Glutamatergic neuron (in vitro differentiated cells): ENCODE measurements at regions not wholly inside any gene's neighbourhood (a gene's known extent, or its start where the extent isn't known, plus 50 kb on each side); places are given as distances from the start of the nearest gene placed in this dataset.
"Not testable (repeated sequence)": the region's sequence is repeated elsewhere in the genome, so short reads cannot be mapped to it uniquely, and the experiment has no call there.

Experiments
- DNase-seq: peaks from one replicate; pipeline ENCODE4 v3.0.0; 2022
- H3K27ac Mint-ChIP-seq: one replicate; pipeline ENCODE4 v1.8.0; 2020; ENCODE audit warnings: mild to moderate bottlenecking, mixed read lengths, inconsistent platforms; ENCODE audit not compliant: unreplicated experiment
- H3K27me3 Mint-ChIP-seq: one replicate; pipeline ENCODE4 v1.8.0; 2020; ENCODE audit warnings: mild to moderate bottlenecking, moderate library complexity, mixed read lengths, inconsistent platforms; ENCODE audit not compliant: unreplicated experiment
- H3K36me3 Mint-ChIP-seq: one replicate; pipeline ENCODE4 v1.8.0; 2020; ENCODE audit warnings: mild to moderate bottlenecking, mixed read lengths, inconsistent platforms; ENCODE audit not compliant: unreplicated experiment
- H3K4me1 Mint-ChIP-seq: one replicate; pipeline ENCODE4 v1.8.0; 2020; ENCODE audit warnings: mild to moderate bottlenecking, low read depth, mixed read lengths, inconsistent platforms; ENCODE audit not compliant: unreplicated experiment
- H3K4me3 Mint-ChIP-seq: one replicate; pipeline ENCODE4 v1.8.0; 2020; ENCODE audit warnings: mild to moderate bottlenecking, mixed read lengths, inconsistent platforms; ENCODE audit not compliant: unreplicated experiment
- H3K9me3 Mint-ChIP-seq: one replicate; pipeline ENCODE4 v1.8.0; 2020; ENCODE audit warnings: mild to moderate bottlenecking, moderate library complexity, mixed read lengths, inconsistent platforms; ENCODE audit not compliant: unreplicated experiment
- CTCF ChIP-seq: fragments of 200-600 bp; sonication (generic); IDR thresholded peaks from one replicate; pipeline ENCODE4 v1.5.0; 2021; ENCODE audit not compliant: partially characterized antibody, unreplicated experiment

GRCh38 chr11:70899616-70900015 is 352.8 kb downstream of the SHANK2 start:
- Mint-ChIP-seq H3K27me3 (peaks cover 2% of the 10 kb centered on the region), H3K4me3 (no peak overlapping the region), H3K9me3 (peaks cover 4% of the 10 kb centered on the region), H3K4me1 (no peaks in the 10 kb centered on the region), H3K36me3 (peaks cover 13% of the 10 kb centered on the region), H3K27ac (no peak overlapping the region)
- no peak for TF ChIP-seq CTCF
- DNase-seq = no peak

DNA sequence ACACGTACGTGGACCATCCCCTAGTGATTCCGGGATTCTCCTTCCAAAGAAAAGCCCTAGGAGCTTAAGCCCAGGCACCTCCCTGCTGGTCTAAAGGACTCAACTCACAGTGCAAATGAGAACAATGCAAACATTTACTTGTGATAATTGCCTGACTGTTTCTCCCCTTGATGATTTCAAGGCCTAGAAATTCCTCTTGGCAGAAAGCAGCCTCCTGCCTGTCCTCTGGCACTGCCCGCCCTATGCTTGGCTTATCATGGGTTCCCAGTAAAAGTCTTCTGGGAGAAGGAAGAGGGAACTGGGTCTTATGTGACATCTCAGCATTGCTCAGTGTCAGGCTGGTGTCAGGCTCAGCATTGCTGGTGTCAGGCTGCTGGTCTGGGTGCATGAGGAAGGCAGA is 351.8 kb downstream of the SHANK2 start:
- no peak for TF ChIP-seq CTCF
- no peak overlapping the region for H3K4me3 Mint-ChIP-seq
- H3K27ac Mint-ChIP-seq = no peak overlapping the region
- H3K27me3 Mint-ChIP-seq = peaks cover 2% of the 10 kb centered on the region
- no peaks in the 10 kb centered on the region for H3K4me1 Mint-ChIP-seq
- H3K36me3 Mint-ChIP-seq = peaks cover 17% of the 10 kb centered on the region
- no peak for DNase-seq
- H3K9me3 Mint-ChIP-seq = peaks cover 4% of the 10 kb centered on the region

GRCh38 chr11:70901951-70902521 is 350.3 kb downstream of the SHANK2 start:
- no peak overlapping the region for H3K4me3 Mint-ChIP-seq
- no peak for DNase-seq
- H3K27me3 Mint-ChIP-seq = peaks cover 2% of the 10 kb centered on the region
- H3K4me1 Mint-ChIP-seq = no peaks in the 10 kb centered on the region
- H3K27ac Mint-ChIP-seq = no peak overlapping the region
- no peak for TF ChIP-seq CTCF
- peaks cover 2% of the 10 kb centered on the region for H3K9me3 Mint-ChIP-seq
- H3K36me3 Mint-ChIP-seq = peaks cover 14% of the 10 kb centered on the region

GRCh38 chr11:70903229-70903628 is 349.1 kb downstream of the SHANK2 start:
- H3K4me3 Mint-ChIP-seq, H3K27ac Mint-ChIP-seq, DNase-seq, H3K4me1 Mint-ChIP-seq, H3K27me3 Mint-ChIP-seq, H3K9me3 Mint-ChIP-seq: not testable (repeated sequence)
- H3K36me3 Mint-ChIP-seq = peaks cover 12% of the 10 kb centered on the region

GRCh38 chr11:70906101-70906500 is 346.3 kb downstream of the SHANK2 start:
- Mint-ChIP-seq H3K27me3 (peaks cover 4% of the 10 kb centered on the region), H3K4me3 (no peak overlapping the region), H3K27ac (no peak overlapping the region), H3K9me3 (no peaks in the 10 kb centered on the region), H3K4me1 (no peaks in the 10 kb centered on the region), H3K36me3 (peaks cover 5% of the 10 kb centered on the region)
- TF ChIP-seq CTCF = no peak
- DNase-seq = no peak
